ENCODE measurements at regions not wholly inside any gene's neighbourhood (a gene's known extent, or its start where the extent isn't known, plus 50 kb on each side); places are given as distances from the start of the nearest gene placed in this dataset.
"Not testable (repeated sequence)": the region's sequence is repeated elsewhere in the genome, so short reads cannot be mapped to it uniquely, and the experiment has no call there.

GRCh38 chr19:28730791-28731512 lies 482.0 kb downstream of the UQCRFS1 start:
- no peak for DNase-seq (ENCODE audit: low read depth)

- peak; percentile 4 for DNase-seq (ENCODE audit: low read depth)
Measured at GRCh38 chr19:28727480-28728159, 485.3 kb downstream of the UQCRFS1 start.

GRCh38 chr19:28726533-28727479 lies 486.1 kb downstream of the UQCRFS1 start:
- no peak for DNase-seq (ENCODE audit: low read depth)

- DNase-seq (ENCODE audit: low read depth) = no peak
Measured at GRCh38 chr19:28718909-28719308, 494.0 kb downstream of the UQCRFS1 start.

GRCh38 chr19:28715157-28715556 lies 497.8 kb downstream of the UQCRFS1 start:
- no peak for DNase-seq (ENCODE audit: low read depth)

GRCh38 chr19:28711411-28711810 lies 501.5 kb downstream of the UQCRFS1 start:
- DNase-seq (ENCODE audit: low read depth) = no peak

- DNase-seq (ENCODE audit: low read depth) = no peak
Measured at GRCh38 chr19:28710278-28710677, 502.7 kb downstream of the UQCRFS1 start.

GRCh38 chr19:28706693-28707092 lies 506.3 kb downstream of the UQCRFS1 start:
- DNase-seq (ENCODE audit: low read depth) = no peak

- no peak for DNase-seq (ENCODE audit: low read depth)
Measured at GRCh38 chr19:28705008-28705407, 507.9 kb downstream of the UQCRFS1 start.

- DNase-seq (ENCODE audit: low read depth) = no peak
Measured at GRCh38 chr19:28703400-28703956, 509.5 kb downstream of the UQCRFS1 start.

- DNase-seq (ENCODE audit: low read depth) = no peak
Measured at GRCh38 chr19:28701491-28701890, 511.5 kb downstream of the UQCRFS1 start.

GRCh38 chr19:28700176-28700575 lies 512.8 kb downstream of the UQCRFS1 start:
- no peak for DNase-seq (ENCODE audit: low read depth)

GRCh38 chr19:28697308-28697707 lies 515.6 kb downstream of the UQCRFS1 start:
- no peak for DNase-seq (ENCODE audit: low read depth)

- no peak for DNase-seq (ENCODE audit: low read depth)
Measured at GRCh38 chr19:28694812-28695211, 518.1 kb downstream of the UQCRFS1 start.

GRCh38 chr19:28691683-28692082 lies 521.3 kb downstream of the UQCRFS1 start:
- DNase-seq (ENCODE audit: low read depth) = no peak

GRCh38 chr19:28689464-28689863 lies 523.5 kb downstream of the UQCRFS1 start:
- DNase-seq (ENCODE audit: low read depth) = not testable (repeated sequence)

- no peak for DNase-seq (ENCODE audit: low read depth)
Measured at GRCh38 chr19:28687296-28687695, 525.7 kb downstream of the UQCRFS1 start.

GRCh38 chr19:28686756-28687155 lies 526.2 kb downstream of the UQCRFS1 start:
- no peak for DNase-seq (ENCODE audit: low read depth)

- DNase-seq (ENCODE audit: low read depth) = no peak
Measured at GRCh38 chr19:28685802-28686201, 527.1 kb downstream of the UQCRFS1 start.

- DNase-seq (ENCODE audit: low read depth) = not testable (repeated sequence)
Measured at GRCh38 chr19:28685077-28685476, 527.9 kb downstream of the UQCRFS1 start.

GRCh38 chr19:28680111-28680510 lies 532.8 kb downstream of the UQCRFS1 start:
- no peak for DNase-seq (ENCODE audit: low read depth)

GRCh38 chr19:28670836-28671235 lies 542.1 kb downstream of the UQCRFS1 start:
- no peak for DNase-seq (ENCODE audit: low read depth)
